GM21526 (cell line): ENCODE measurements at regions not wholly inside any gene's neighbourhood (a gene's known extent, or its start where the extent isn't known, plus 50 kb on each side); places are given as distances from the start of the nearest gene placed in this dataset.

Experiments
- ATAC-seq: cut with Tn5 transposase; IDR thresholded peaks from one replicate; pipeline ENCODE4 v1.9.1; 2021; ENCODE audit warnings: moderate library complexity; ENCODE audit not compliant: unreplicated experiment, low FRiP score

GRCh38 chr7:47640265-47640664 is 58.4 kb upstream of the TNS3 start:
- no peak for ATAC-seq

DNA sequence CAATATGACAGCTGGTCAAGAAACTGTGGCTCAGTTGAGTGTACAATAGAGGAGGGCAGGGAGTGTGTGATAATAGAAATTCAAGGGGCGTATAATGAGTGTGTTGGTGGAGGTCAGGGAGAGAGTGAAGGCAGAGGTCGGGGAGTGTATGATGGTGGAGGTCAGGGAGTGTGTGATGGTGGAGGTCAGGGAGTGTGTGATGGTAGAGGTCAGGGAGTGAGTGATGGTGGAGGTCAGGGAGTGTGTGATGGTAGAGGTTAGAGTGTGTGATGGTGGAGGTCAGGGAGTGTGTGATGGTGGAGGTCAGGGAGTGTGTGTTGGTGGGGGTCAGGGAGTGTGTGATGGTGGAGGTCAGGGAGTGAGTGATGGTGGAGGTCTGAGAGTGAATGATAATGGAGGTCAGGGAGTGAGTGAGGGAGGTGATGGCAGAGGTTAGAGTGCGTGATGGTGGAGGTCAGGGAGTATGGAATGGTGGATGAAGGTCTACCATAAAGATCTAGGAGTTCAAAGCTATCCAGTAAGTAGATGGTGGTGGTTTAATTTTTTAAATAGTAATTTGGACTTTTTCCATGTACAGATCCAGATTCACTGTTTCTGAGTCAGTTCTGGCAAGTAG is 57.7 kb upstream of the TNS3 start:
- no peak for ATAC-seq

DNA sequence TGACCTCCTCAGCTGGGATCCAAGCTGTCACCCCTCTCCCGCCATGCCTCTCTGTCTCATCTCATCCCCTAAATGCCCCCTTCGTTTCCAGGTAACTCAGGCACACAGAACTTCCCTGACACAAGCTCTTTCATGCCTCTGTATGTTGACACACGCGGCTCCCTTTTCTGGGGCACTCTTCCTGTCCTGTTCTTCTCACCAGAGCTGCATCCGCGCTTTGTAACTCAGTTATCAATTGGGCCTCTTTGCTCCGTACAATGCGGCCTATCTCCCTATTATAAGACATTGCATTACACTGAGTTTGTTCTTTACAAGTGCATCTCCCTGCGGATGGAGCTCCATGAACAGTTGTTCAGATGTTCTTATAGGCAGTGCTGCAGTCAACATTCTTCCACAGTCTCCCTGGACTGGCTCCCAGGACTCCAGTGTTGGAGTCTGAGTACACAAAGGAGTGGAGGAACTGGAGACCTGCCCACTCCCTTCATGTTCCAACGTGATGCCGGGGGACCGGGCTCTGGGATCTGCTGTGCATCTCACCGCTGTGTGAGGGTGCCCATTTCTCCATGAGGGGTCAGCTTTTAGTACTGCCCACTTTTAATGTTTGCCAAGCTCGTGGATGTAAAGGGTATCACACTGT is 56.9 kb upstream of the TNS3 start:
- no peak for ATAC-seq

- ATAC-seq = no peak
These were observed 54.7 kb upstream of the TNS3 start for GRCh38 chr7:47636433-47637175.

GRCh38 chr7:47636081-47636432 is 54.1 kb upstream of the TNS3 start:
- no peak for ATAC-seq

GRCh38 chr7:47635091-47636080 is 53.5 kb upstream of the TNS3 start:
- ATAC-seq = no peak

DNA sequence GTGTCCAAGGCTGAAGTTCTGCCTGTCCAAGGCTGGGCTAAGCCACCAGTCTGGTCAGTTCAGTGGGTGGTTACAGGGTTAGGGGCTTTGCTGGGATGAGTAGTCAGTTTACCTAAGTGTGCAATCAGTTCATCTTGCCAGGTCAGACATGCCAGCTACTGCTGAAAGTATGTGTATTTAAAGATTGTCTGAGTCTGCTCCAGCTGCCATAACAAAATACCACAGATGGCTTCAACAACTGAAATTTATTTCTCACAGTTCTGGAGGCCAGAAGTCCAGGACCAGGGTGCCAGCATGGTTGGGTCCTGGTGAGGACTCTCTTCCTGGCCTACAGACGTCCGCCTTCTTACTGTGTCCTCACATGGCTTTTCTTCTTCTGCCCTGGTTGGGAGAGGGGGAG is 52.4 kb upstream of the TNS3 start:
- no peak for ATAC-seq

- ATAC-seq = no peak
These were observed 51.2 kb upstream of the TNS3 start for GRCh38 chr7:47633134-47633533.
